HepG2 (cell line): ENCODE measurements at regions not wholly inside any gene's neighbourhood (a gene's known extent, or its start where the extent isn't known, plus 50 kb on each side); places are given as distances from the start of the nearest gene placed in this dataset.

Experiments
- CEBPB ChIP-seq: IDR thresholded peaks from 2 replicates; pipeline ENCODE4 v1.6.1; 2011; ENCODE audit warnings: low read depth, low read length, improper control_type of control experiment, borderline replicate concordance
- FOXO1 ChIP-seq: sonication (generic); formaldehyde crosslinking; IDR thresholded peaks from 2 replicates; pipeline ENCODE4 v1.4.0; 2020; ENCODE audit warnings: missing genetic modification reagents
- GABPA ChIP-seq, 2 experiments: IDR thresholded peaks; 2 replicates each; pipeline ENCODE4 v1.6.1; 2011 to 2016; ENCODE audit warnings: low read depth in 2 of 2, low read length in 1 of 2, missing biosample characterization in 1 of 2, missing genetic modification characterization in 1 of 2
- HMGXB4 ChIP-seq, 2 experiments: sonication (generic) in 1 of 2; formaldehyde crosslinking in 1 of 2; IDR thresholded peaks; 2 replicates each; pipeline versions ENCODE4 v1.4.0 to v1.6.1; 2018 to 2020; ENCODE audit warnings: missing genetic modification reagents in 2 of 2, borderline replicate concordance in 1 of 2, low read depth in 1 of 2, mild to moderate bottlenecking in 1 of 2, missing biosample characterization in 1 of 2
- KDM4B ChIP-seq: sonication (generic); formaldehyde crosslinking; IDR thresholded peaks from 2 replicates; pipeline ENCODE4 v1.4.0; 2020; ENCODE audit warnings: missing genetic modification reagents
- ONECUT2 ChIP-seq: sonication (generic); formaldehyde crosslinking; IDR thresholded peaks from 2 replicates; pipeline ENCODE4 v1.4.0; 2020; ENCODE audit warnings: missing genetic modification reagents
- SNAPC4 ChIP-seq: sonication (generic); formaldehyde crosslinking; IDR thresholded peaks from 2 replicates; pipeline ENCODE4 v1.4.0; 2020; ENCODE audit warnings: mild to moderate bottlenecking, missing genetic modification reagents
- SOX5 ChIP-seq: IDR thresholded peaks from 2 replicates; pipeline ENCODE4 v1.6.1; 2016; ENCODE audit warnings: borderline replicate concordance
- ZNF160 ChIP-seq: sonication (generic); formaldehyde crosslinking; IDR thresholded peaks from 2 replicates; pipeline ENCODE4 v1.8.0; 2022; ENCODE audit warnings: mild to moderate bottlenecking, inconsistent platforms, missing genetic modification reagents
- ZUFSP ChIP-seq: sonication (generic); formaldehyde crosslinking; IDR thresholded peaks from 2 replicates; pipeline ENCODE4 v1.9.0; 2021; ENCODE audit warnings: missing genetic modification reagents, mild to moderate bottlenecking, borderline replicate concordance
- TF ChIP-seq, protein P1 (sequence below): IDR thresholded peaks from 2 replicates; pipeline ENCODE4 v1.4.0; 2020; ENCODE audit warnings: mild to moderate bottlenecking, missing genetic modification reagents
- TF ChIP-seq, protein P2 (sequence below): sonication (generic); formaldehyde crosslinking; IDR thresholded peaks from 2 replicates; pipeline ENCODE4 v1.9.0; 2022; ENCODE audit warnings: missing genetic modification reagents, mild to moderate bottlenecking, borderline replicate concordance

GRCh38 chr6:156564127-156564806 is 212.9 kb upstream of the ARID1B start (continued):
- TF ChIP-seq, protein P1, sequence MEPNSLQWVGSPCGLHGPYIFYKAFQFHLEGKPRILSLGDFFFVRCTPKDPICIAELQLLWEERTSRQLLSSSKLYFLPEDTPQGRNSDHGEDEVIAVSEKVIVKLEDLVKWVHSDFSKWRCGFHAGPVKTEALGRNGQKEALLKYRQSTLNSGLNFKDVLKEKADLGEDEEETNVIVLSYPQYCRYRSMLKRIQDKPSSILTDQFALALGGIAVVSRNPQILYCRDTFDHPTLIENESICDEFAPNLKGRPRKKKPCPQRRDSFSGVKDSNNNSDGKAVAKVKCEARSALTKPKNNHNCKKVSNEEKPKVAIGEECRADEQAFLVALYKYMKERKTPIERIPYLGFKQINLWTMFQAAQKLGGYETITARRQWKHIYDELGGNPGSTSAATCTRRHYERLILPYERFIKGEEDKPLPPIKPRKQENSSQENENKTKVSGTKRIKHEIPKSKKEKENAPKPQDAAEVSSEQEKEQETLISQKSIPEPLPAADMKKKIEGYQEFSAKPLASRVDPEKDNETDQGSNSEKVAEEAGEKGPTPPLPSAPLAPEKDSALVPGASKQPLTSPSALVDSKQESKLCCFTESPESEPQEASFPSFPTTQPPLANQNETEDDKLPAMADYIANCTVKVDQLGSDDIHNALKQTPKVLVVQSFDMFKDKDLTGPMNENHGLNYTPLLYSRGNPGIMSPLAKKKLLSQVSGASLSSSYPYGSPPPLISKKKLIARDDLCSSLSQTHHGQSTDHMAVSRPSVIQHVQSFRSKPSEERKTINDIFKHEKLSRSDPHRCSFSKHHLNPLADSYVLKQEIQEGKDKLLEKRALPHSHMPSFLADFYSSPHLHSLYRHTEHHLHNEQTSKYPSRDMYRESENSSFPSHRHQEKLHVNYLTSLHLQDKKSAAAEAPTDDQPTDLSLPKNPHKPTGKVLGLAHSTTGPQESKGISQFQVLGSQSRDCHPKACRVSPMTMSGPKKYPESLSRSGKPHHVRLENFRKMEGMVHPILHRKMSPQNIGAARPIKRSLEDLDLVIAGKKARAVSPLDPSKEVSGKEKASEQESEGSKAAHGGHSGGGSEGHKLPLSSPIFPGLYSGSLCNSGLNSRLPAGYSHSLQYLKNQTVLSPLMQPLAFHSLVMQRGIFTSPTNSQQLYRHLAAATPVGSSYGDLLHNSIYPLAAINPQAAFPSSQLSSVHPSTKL, result peak; percentile 46
- peak; percentile 74 to 91 for TF ChIP-seq HMGXB4 (CRISPR knock-in tag; IDR thresholded peaks at IDR 0.05; ENCODE audit: borderline replicate concordance in 1 of 2, low read depth in 1 of 2)
- no peak for TF ChIP-seq ONECUT2 (CRISPR knock-in tag)
- 0 out of 2 replicates have a peak, but pooled peaks have one; percentile 23 for TF ChIP-seq SOX5 (CRISPR knock-in tag)
- no peak for TF ChIP-seq SNAPC4 (CRISPR knock-in tag)
- no peak for TF ChIP-seq ZNF160 (CRISPR knock-in tag)
- no peak for TF ChIP-seq ZUFSP (CRISPR knock-in tag)
- no peak for TF ChIP-seq GABPA (IDR thresholded peaks at IDR 0.05; ENCODE audit: low read depth, low read length)
- no peak for TF ChIP-seq GABPA (CRISPR knock-in tag; IDR thresholded peaks at IDR 0.05; ENCODE audit: low read depth)
- TF ChIP-seq, protein P2, sequence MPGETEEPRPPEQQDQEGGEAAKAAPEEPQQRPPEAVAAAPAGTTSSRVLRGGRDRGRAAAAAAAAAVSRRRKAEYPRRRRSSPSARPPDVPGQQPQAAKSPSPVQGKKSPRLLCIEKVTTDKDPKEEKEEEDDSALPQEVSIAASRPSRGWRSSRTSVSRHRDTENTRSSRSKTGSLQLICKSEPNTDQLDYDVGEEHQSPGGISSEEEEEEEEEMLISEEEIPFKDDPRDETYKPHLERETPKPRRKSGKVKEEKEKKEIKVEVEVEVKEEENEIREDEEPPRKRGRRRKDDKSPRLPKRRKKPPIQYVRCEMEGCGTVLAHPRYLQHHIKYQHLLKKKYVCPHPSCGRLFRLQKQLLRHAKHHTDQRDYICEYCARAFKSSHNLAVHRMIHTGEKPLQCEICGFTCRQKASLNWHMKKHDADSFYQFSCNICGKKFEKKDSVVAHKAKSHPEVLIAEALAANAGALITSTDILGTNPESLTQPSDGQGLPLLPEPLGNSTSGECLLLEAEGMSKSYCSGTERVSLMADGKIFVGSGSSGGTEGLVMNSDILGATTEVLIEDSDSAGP (CRISPR knock-in tag), result 0 out of 2 replicates have a peak, but pooled peaks have one; percentile 28
- no peak for TF ChIP-seq FOXO1 (CRISPR knock-in tag)
- 0 out of 2 replicates have a peak, but pooled peaks have one; percentile 31 for TF ChIP-seq KDM4B
- no peak for TF ChIP-seq CEBPB
